Right renal pelvis (tissue), 4 donors: ENCODE measurements at regions not wholly inside any gene's neighbourhood (a gene's known extent, or its start where the extent isn't known, plus 50 kb on each side); places are given as distances from the start of the nearest gene placed in this dataset.
A peak's percentile ranks its signal among the peaks of the same experiment; 100 is the strongest.

ENCODE experiments used
- DNase-seq, 4 donors: peaks; one replicate each; pipeline ENCODE4 v3.0.0-alpha.2; 2013; ENCODE audit warnings: low read depth in 4 of 4, low spot score in 3 of 4, missing footprints in 1 of 4

GRCh38 chr10:3363311-3364045 is 190.9 kb upstream of the PITRM1 start:
- no peak for DNase-seq

- no peak for DNase-seq
These were observed 189.8 kb upstream of the PITRM1 start for GRCh38 chr10:3362394-3362793.

GRCh38 chr10:3361640-3362039 is 189.1 kb upstream of the PITRM1 start:
- no peak for DNase-seq

- no peak for DNase-seq
These were observed 185.2 kb upstream of the PITRM1 start for GRCh38 chr10:3357737-3358136.

- no peak for DNase-seq
These were observed 183.0 kb upstream of the PITRM1 start for GRCh38 chr10:3355536-3355935.

GRCh38 chr10:3354174-3354900 is 181.8 kb upstream of the PITRM1 start:
- DNase-seq: no peak

- no peak for DNase-seq
These were observed 180.7 kb upstream of the PITRM1 start for GRCh38 chr10:3353235-3353634.

- peak in 1 of 4 donors; percentile 11 for DNase-seq
These were observed 178.2 kb upstream of the PITRM1 start for GRCh38 chr10:3350617-3351258.

GRCh38 chr10:3350205-3350604 is 177.6 kb upstream of the PITRM1 start:
- DNase-seq: no peak

GRCh38 chr10:3348564-3348963 is 176.0 kb upstream of the PITRM1 start:
- no peak for DNase-seq

GRCh38 chr10:3347413-3348182 is 175.0 kb upstream of the PITRM1 start:
- no peak for DNase-seq

- DNase-seq: no peak
These were observed 174.3 kb upstream of the PITRM1 start for GRCh38 chr10:3346851-3347250.

GRCh38 chr10:3342771-3343170 is 170.2 kb upstream of the PITRM1 start:
- no peak for DNase-seq

GRCh38 chr10:3340127-3340730 is 167.6 kb upstream of the PITRM1 start:
- no peak for DNase-seq

- DNase-seq: no peak
These were observed 167.0 kb upstream of the PITRM1 start for GRCh38 chr10:3339531-3339950.

- no peak for DNase-seq
These were observed 166.5 kb upstream of the PITRM1 start for GRCh38 chr10:3339121-3339520.

- no peak for DNase-seq
These were observed 165.2 kb upstream of the PITRM1 start for GRCh38 chr10:3337741-3338140.

GRCh38 chr10:3336673-3337293 is 164.2 kb upstream of the PITRM1 start:
- DNase-seq: no peak

- DNase-seq: no peak
These were observed 160.8 kb upstream of the PITRM1 start for GRCh38 chr10:3333426-3333825.

GRCh38 chr10:3331690-3332230 is 159.2 kb upstream of the PITRM1 start:
- DNase-seq: no peak
